ENCODE measurements at regions not wholly inside any gene's neighbourhood (a gene's known extent, or its start where the extent isn't known, plus 50 kb on each side); places are given as distances from the start of the nearest gene placed in this dataset.

- Histone ChIP-seq H3K9ac (ENCODE audit: insufficient read length, low read depth) (no peak overlapping the region), H3K27me3 (ENCODE audit: insufficient read depth, insufficient read length) (no peaks in the 10 kb centered on the region), H3K36me3 (ENCODE audit: insufficient read depth, insufficient read length, low read length) (no peaks in the 10 kb centered on the region), H3K9me3 (ENCODE audit: insufficient read depth, low read length) (no peaks in the 10 kb centered on the region), H3K4me3 (ENCODE audit: insufficient read length, low read depth) (no peak overlapping the region), H3K4me1 (ENCODE audit: insufficient read depth, insufficient read length) (no peaks in the 10 kb centered on the region)
- no peak for TF ChIP-seq ZNF274 (IDR thresholded peaks at IDR 0.05; ENCODE audit: low read depth, low read length)
- TF ChIP-seq YY1 (IDR thresholded peaks at IDR 0.05; ENCODE audit: insufficient read depth, insufficient read length) = no peak
- no peak for TF ChIP-seq SUZ12 (IDR thresholded peaks at IDR 0.05; ENCODE audit: extremely low read depth, insufficient read depth, insufficient read length)
- no peak for DNase-seq (ENCODE audit: low read depth, low spot score)
Measured at GRCh38 chr4:178955614-178956013, 1513.4 kb upstream of the AGA start.

- Histone ChIP-seq H3K9me3 (ENCODE audit: insufficient read depth, low read length) (no peaks in the 10 kb centered on the region), H3K36me3 (ENCODE audit: insufficient read depth, insufficient read length, low read length) (no peaks in the 10 kb centered on the region), H3K9ac (ENCODE audit: insufficient read length, low read depth) (no peak overlapping the region), H3K4me1 (ENCODE audit: insufficient read depth, insufficient read length) (no peaks in the 10 kb centered on the region), H3K27me3 (ENCODE audit: insufficient read depth, insufficient read length) (no peaks in the 10 kb centered on the region), H3K4me3 (ENCODE audit: insufficient read length, low read depth) (no peak overlapping the region)
- TF ChIP-seq YY1 (IDR thresholded peaks at IDR 0.05; ENCODE audit: insufficient read depth, insufficient read length) (no peak), ZNF274 (IDR thresholded peaks at IDR 0.05; ENCODE audit: low read depth, low read length) (no peak), SUZ12 (IDR thresholded peaks at IDR 0.05; ENCODE audit: extremely low read depth, insufficient read depth, insufficient read length) (no peak)
- no peak for DNase-seq (ENCODE audit: low read depth, low spot score)
Measured at GRCh38 chr4:178958725-178959440, 1516.6 kb upstream of the AGA start.

GRCh38 chr4:178963446-178964045 is 1521.3 kb upstream of the AGA start:
- no peak for DNase-seq (ENCODE audit: low read depth, low spot score)

GRCh38 chr4:178966644-178967043 is 1524.4 kb upstream of the AGA start:
- Histone ChIP-seq H3K9me3 (ENCODE audit: insufficient read depth, low read length) (no peaks in the 10 kb centered on the region), H3K9ac (ENCODE audit: insufficient read length, low read depth) (no peak overlapping the region), H3K4me1 (ENCODE audit: insufficient read depth, insufficient read length) (no peaks in the 10 kb centered on the region), H3K36me3 (ENCODE audit: insufficient read depth, insufficient read length, low read length) (no peaks in the 10 kb centered on the region), H3K27me3 (ENCODE audit: insufficient read depth, insufficient read length) (no peaks in the 10 kb centered on the region), H3K4me3 (ENCODE audit: insufficient read length, low read depth) (no peak overlapping the region)
- TF ChIP-seq SUZ12 (IDR thresholded peaks at IDR 0.05; ENCODE audit: extremely low read depth, insufficient read depth, insufficient read length) (no peak), YY1 (IDR thresholded peaks at IDR 0.05; ENCODE audit: insufficient read depth, insufficient read length) (no peak), ZNF274 (IDR thresholded peaks at IDR 0.05; ENCODE audit: low read depth, low read length) (no peak)
- no peak for DNase-seq (ENCODE audit: low read depth, low spot score)

More at GRCh38 chr4:178963446-178964045, 1521.3 kb upstream of the AGA start:
- Histone ChIP-seq H3K4me3 (ENCODE audit: insufficient read length, low read depth) (no peak overlapping the region), H3K36me3 (ENCODE audit: insufficient read depth, insufficient read length, low read length) (no peaks in the 10 kb centered on the region), H3K27me3 (ENCODE audit: insufficient read depth, insufficient read length) (no peaks in the 10 kb centered on the region), H3K9me3 (ENCODE audit: insufficient read depth, low read length) (no peaks in the 10 kb centered on the region), H3K9ac (ENCODE audit: insufficient read length, low read depth) (no peak overlapping the region), H3K4me1 (ENCODE audit: insufficient read depth, insufficient read length) (no peaks in the 10 kb centered on the region)
- TF ChIP-seq ZNF274 (IDR thresholded peaks at IDR 0.05; ENCODE audit: low read depth, low read length) (no peak), SUZ12 (IDR thresholded peaks at IDR 0.05; ENCODE audit: extremely low read depth, insufficient read depth, insufficient read length) (no peak), YY1 (IDR thresholded peaks at IDR 0.05; ENCODE audit: insufficient read depth, insufficient read length) (no peak)

- TF ChIP-seq YY1 (IDR thresholded peaks at IDR 0.05; ENCODE audit: insufficient read depth, insufficient read length) = no peak
- no peak for TF ChIP-seq ZNF274 (IDR thresholded peaks at IDR 0.05; ENCODE audit: low read depth, low read length)
- TF ChIP-seq SUZ12 (IDR thresholded peaks at IDR 0.05; ENCODE audit: extremely low read depth, insufficient read depth, insufficient read length) = no peak
- H3K27me3 ChIP-seq (ENCODE audit: insufficient read depth, insufficient read length) = no peaks in the 10 kb centered on the region
- H3K4me3 ChIP-seq (ENCODE audit: insufficient read length, low read depth) = no peak overlapping the region
- H3K4me1 ChIP-seq (ENCODE audit: insufficient read depth, insufficient read length) = no peaks in the 10 kb centered on the region
- no peaks in the 10 kb centered on the region for H3K36me3 ChIP-seq (ENCODE audit: insufficient read depth, insufficient read length, low read length)
- no peak for DNase-seq (ENCODE audit: low read depth, low spot score)
- no peak overlapping the region for H3K9ac ChIP-seq (ENCODE audit: insufficient read length, low read depth)
- H3K9me3 ChIP-seq (ENCODE audit: insufficient read depth, low read length) = no peaks in the 10 kb centered on the region
Measured at GRCh38 chr4:178970433-178971140, 1528.3 kb upstream of the AGA start.

- no peaks in the 10 kb centered on the region for H3K4me1 ChIP-seq (ENCODE audit: insufficient read depth, insufficient read length)
- H3K27me3 ChIP-seq (ENCODE audit: insufficient read depth, insufficient read length) = no peaks in the 10 kb centered on the region
- H3K4me3 ChIP-seq (ENCODE audit: insufficient read length, low read depth) = no peak overlapping the region
- H3K36me3 ChIP-seq (ENCODE audit: insufficient read depth, insufficient read length, low read length) = no peaks in the 10 kb centered on the region
- no peaks in the 10 kb centered on the region for H3K9me3 ChIP-seq (ENCODE audit: insufficient read depth, low read length)
- TF ChIP-seq YY1 (IDR thresholded peaks at IDR 0.05; ENCODE audit: insufficient read depth, insufficient read length) (no peak), ZNF274 (IDR thresholded peaks at IDR 0.05; ENCODE audit: low read depth, low read length) (no peak), SUZ12 (IDR thresholded peaks at IDR 0.05; ENCODE audit: extremely low read depth, insufficient read depth, insufficient read length) (no peak)
- no peak overlapping the region for H3K9ac ChIP-seq (ENCODE audit: insufficient read length, low read depth)
- no peak for DNase-seq (ENCODE audit: low read depth, low spot score)
Measured at GRCh38 chr4:178976861-178977260, 1534.6 kb upstream of the AGA start.

GRCh38 chr4:178993306-178993705 is 1551.1 kb upstream of the AGA start:
- DNase-seq (ENCODE audit: low read depth, low spot score) = no peak
- TF ChIP-seq YY1 (IDR thresholded peaks at IDR 0.05; ENCODE audit: insufficient read depth, insufficient read length) (no peak), ZNF274 (IDR thresholded peaks at IDR 0.05; ENCODE audit: low read depth, low read length) (no peak), SUZ12 (IDR thresholded peaks at IDR 0.05; ENCODE audit: extremely low read depth, insufficient read depth, insufficient read length) (no peak)
- Histone ChIP-seq H3K36me3 (ENCODE audit: insufficient read depth, insufficient read length, low read length) (no peaks in the 10 kb centered on the region), H3K4me3 (ENCODE audit: insufficient read length, low read depth) (no peak overlapping the region), H3K9ac (ENCODE audit: insufficient read length, low read depth) (no peak overlapping the region), H3K9me3 (ENCODE audit: insufficient read depth, low read length) (no peaks in the 10 kb centered on the region), H3K27me3 (ENCODE audit: insufficient read depth, insufficient read length) (no peaks in the 10 kb centered on the region), H3K4me1 (ENCODE audit: insufficient read depth, insufficient read length) (no peaks in the 10 kb centered on the region)

All from NT2/D1 (cell line).